HCT116 (cell line): ENCODE measurements at regions not wholly inside any gene's neighbourhood (a gene's known extent, or its start where the extent isn't known, plus 50 kb on each side); places are given as distances from the start of the nearest gene placed in this dataset.
A peak's percentile ranks its signal among the peaks of the same experiment; 100 is the strongest.

Experiments used
- ATAC-seq: fragments of 200-7000 bp; cut with Tn5 transposase; 2 replicates; pipeline ENCODE4 v1.9.1; 2020; ENCODE audit warnings: mild to moderate bottlenecking, moderate library complexity
- BruUV-seq: library from RNA; stranded (reverse); fragments of 400-500 nt; replicated peaks from 2 replicates; lab custom pipeline; 2021; lab: Mats Ljungman, UMichigan
- CTCF ChIA-PET: fragments of 300-600 bp; sonication (Branson Sonifier 250); formaldehyde crosslinking; loops from one replicate; lab custom pipeline; 2021; ENCODE audit warnings: antibody characterized with exemption; lab: Charles Lee
- POLR2A ChIA-PET: fragments of 300-600, 350-600 bp; sonication (Branson Sonifier 250); formaldehyde crosslinking; loops from one replicate; lab custom pipeline; 2021; ENCODE audit warnings: antibody characterized with exemption; lab: Charles Lee
- RAD21 ChIA-PET, 2 experiments: fragments of 300-600 bp; sonication (Branson Sonifier 250); formaldehyde crosslinking; loops; one replicate each; lab custom pipeline; 2023; ENCODE audit warnings: low total read pairs in 2 of 2; ENCODE audit not compliant: uncharacterized antibody in 2 of 2, unreplicated experiment in 2 of 2, low non-redundant PET in 1 of 2; lab: Charles Lee
- DNase-seq: peaks from one replicate; pipeline ENCODE4 v3.0.0-alpha.2; 2010; ENCODE audit warnings: low read depth, low spot score
- H2AFZ ChIP-seq: fragments of 200-600 bp; shearing (Covaris generic), sonication (generic); 2 replicates; pipeline ENCODE4 v1.6.1; 2017; ENCODE audit warnings: low read depth, mixed run types, mixed read lengths, antibody characterized with exemption, low read length; ENCODE audit not compliant: poor library complexity, severe bottlenecking
- H3K27ac ChIP-seq: 2 replicates; pipeline ENCODE4 v1.5.1; 2012; ENCODE audit warnings: low read depth, low read length
- H3K27me3 ChIP-seq: fragments of 200-600 bp; sonication (generic); 2 replicates; pipeline ENCODE4 v1.6.1; 2016; ENCODE audit warnings: mixed run types, low read length, mixed read lengths; ENCODE audit not compliant: insufficient read depth
- H3K36me3 ChIP-seq, 2 experiments: fragments of 200-500 bp in 1 of 2; fragments of 200-600 bp in 1 of 2; sonication (Bioruptor generic) in 1 of 2; sonication (generic) in 1 of 2; 2 replicates each; pipeline versions ENCODE4 v1.5.1 to v1.6.1; 2014 to 2016; ENCODE audit warnings: low read length in 2 of 2, inconsistent platforms in 1 of 2, mixed read lengths in 1 of 2, mixed run types in 1 of 2; ENCODE audit not compliant: insufficient read depth in 2 of 2, control insufficient read depth in 1 of 2
- H3K4me1 ChIP-seq, 2 experiments: fragments of 200-600 bp in 1 of 2; sonication (generic) in 1 of 2; 2 replicates each; pipeline versions ENCODE4 v1.5.1 to v1.6.1; 2012 to 2017; ENCODE audit warnings: low read length in 2 of 2, inconsistent platforms in 1 of 2, mild to moderate bottlenecking in 1 of 2, mixed read lengths in 1 of 2, mixed run types in 1 of 2, moderate library complexity in 1 of 2; ENCODE audit not compliant: insufficient read depth in 2 of 2, control insufficient read depth in 1 of 2
- H3K4me2 ChIP-seq: fragments of 200-600 bp; sonication (generic); 2 replicates; pipeline ENCODE4 v1.6.1; 2017; ENCODE audit warnings: mixed run types, low read length, mixed read lengths
- H3K4me3 ChIP-seq, 2 experiments: fragments of 200-600 bp in 1 of 2; sonication (generic) in 1 of 2; replicated peaks in 1 of 2; 2 replicates each; pipeline ENCODE4 v1.5.1; 2011 to 2016; ENCODE audit warnings: low read length in 2 of 2, control low read depth in 1 of 2, low read depth in 1 of 2, mild to moderate bottlenecking in 1 of 2, mixed read lengths in 1 of 2, mixed run types in 1 of 2
- H3K79me2 ChIP-seq: fragments of 200-600 bp; sonication (generic); 2 replicates; pipeline ENCODE4 v1.6.1; 2017; ENCODE audit warnings: mild to moderate bottlenecking, mixed run types, low read length, moderate library complexity, mixed read lengths; ENCODE audit not compliant: insufficient read depth
- H3K9ac ChIP-seq: fragments of 200-600 bp; sonication (generic); 2 replicates; pipeline ENCODE4 v1.6.1; 2016; ENCODE audit warnings: low read length, mixed read lengths
- H3K9me2 ChIP-seq: fragments of 200-600 bp; sonication (generic), shearing (Covaris generic); 2 replicates; pipeline ENCODE4 v1.6.1; 2017; ENCODE audit warnings: mixed run types, mild to moderate bottlenecking, moderate library complexity; ENCODE audit not compliant: insufficient read depth
- H3K9me3 ChIP-seq, 2 experiments: fragments of 200-500 bp in 1 of 2; fragments of 200-600 bp in 1 of 2; sonication (Bioruptor generic) in 1 of 2; sonication (generic) in 1 of 2; 2 replicates each; pipeline ENCODE4 v1.6.1; 2014 to 2017; ENCODE audit warnings: low read length in 2 of 2, mixed read lengths in 2 of 2, inconsistent platforms in 1 of 2, low read depth in 1 of 2, mild to moderate bottlenecking in 1 of 2, mixed run types in 1 of 2, moderate library complexity in 1 of 2; ENCODE audit not compliant: control insufficient read depth in 1 of 2, insufficient read depth in 1 of 2
- H4K20me1 ChIP-seq: fragments of 200-600 bp; sonication (generic), shearing (Covaris generic); 2 replicates; pipeline ENCODE4 v1.6.1; 2017; ENCODE audit warnings: mixed run types, mild to moderate bottlenecking, moderate library complexity; ENCODE audit not compliant: insufficient read depth
- CBX3 ChIP-seq: IDR thresholded peaks from 2 replicates; pipeline ENCODE4 v1.6.1; 2012; ENCODE audit warnings: low read depth
- CEBPB ChIP-seq: IDR thresholded peaks from 2 replicates; pipeline ENCODE4 v1.6.1; 2012; ENCODE audit warnings: low read depth
- ELF1 ChIP-seq: IDR thresholded peaks from 2 replicates; pipeline ENCODE4 v1.6.1; 2012; ENCODE audit warnings: low read depth, borderline replicate concordance
- JUND ChIP-seq: IDR thresholded peaks from 2 replicates; pipeline ENCODE4 v1.6.1; 2012
- POLR2A ChIP-seq: IDR thresholded peaks from 2 replicates; pipeline ENCODE4 v1.7.0; 2011; ENCODE audit warnings: borderline replicate concordance; ENCODE audit not compliant: insufficient read depth, insufficient read length; ENCODE audit errors: extremely low read depth
- RAD21 ChIP-seq: IDR thresholded peaks from 2 replicates; pipeline ENCODE4 v1.6.1; 2012; ENCODE audit warnings: low read depth, mild to moderate bottlenecking
- YY1 ChIP-seq: IDR thresholded peaks from 2 replicates; pipeline ENCODE4 v1.6.1; 2011; ENCODE audit warnings: low read length, low read depth, moderate library complexity, mild to moderate bottlenecking; ENCODE audit not compliant: insufficient replicate concordance; ENCODE audit errors: extremely low read depth
- ZFX ChIP-seq: fragments of 450-650 bp; IDR thresholded peaks from 2 replicates; pipeline ENCODE4 v1.6.1; 2017
- intact Hi-C: fragments of 100-400 bp; cut with micrococcal nuclease; formaldehyde crosslinking; loops from 2 replicates; pipeline ENCODE4 v1.10.0; 2022
- TF ChIP-seq, protein P1 (sequence below), 3 experiments: fragments of 200-600 bp in 1 of 3; sonication (generic) in 1 of 3; IDR thresholded peaks in 2 of 3; conservative IDR thresholded peaks in 1 of 3; 2 replicates each; pipeline ENCODE4 v1.5.1; 2012 to 2017; ENCODE audit warnings: low read depth in 2 of 3, low read length in 2 of 3, antibody characterized with exemption in 1 of 3, borderline replicate concordance in 1 of 3, control low read depth in 1 of 3, mild to moderate bottlenecking in 1 of 3, mixed read lengths in 1 of 3, mixed run types in 1 of 3, moderate library complexity in 1 of 3; ENCODE audit not compliant: insufficient read depth in 1 of 3
- TF ChIP-seq, protein P2 (sequence below): IDR thresholded peaks from 2 replicates; pipeline ENCODE4 v1.6.1; 2012
- TF ChIP-seq, protein P3 (sequence below): IDR thresholded peaks from 2 replicates; pipeline ENCODE4 v1.6.1; 2011; ENCODE audit warnings: mild to moderate bottlenecking, low read length, moderate library complexity; ENCODE audit not compliant: insufficient replicate concordance; ENCODE audit errors: extremely low read depth

GRCh38 chr11:8839957-8840945, 70.7 kb upstream of the AKIP1 start:
- no peak overlapping the region for H3K4me2 ChIP-seq
- no peak overlapping the region for H3K4me3 ChIP-seq
- DNase-seq (no peak), ATAC-seq (peak; percentile 65; the same call in 1 of the 2 replicates)
- BruUV-seq: no TSS peak
- H3K9me2 ChIP-seq: no peaks in the 10 kb centered on the region
- H3K36me3 ChIP-seq: no peaks in the 10 kb centered on the region
- H3K9ac ChIP-seq: no peak overlapping the region
- TF ChIP-seq, protein P1, sequence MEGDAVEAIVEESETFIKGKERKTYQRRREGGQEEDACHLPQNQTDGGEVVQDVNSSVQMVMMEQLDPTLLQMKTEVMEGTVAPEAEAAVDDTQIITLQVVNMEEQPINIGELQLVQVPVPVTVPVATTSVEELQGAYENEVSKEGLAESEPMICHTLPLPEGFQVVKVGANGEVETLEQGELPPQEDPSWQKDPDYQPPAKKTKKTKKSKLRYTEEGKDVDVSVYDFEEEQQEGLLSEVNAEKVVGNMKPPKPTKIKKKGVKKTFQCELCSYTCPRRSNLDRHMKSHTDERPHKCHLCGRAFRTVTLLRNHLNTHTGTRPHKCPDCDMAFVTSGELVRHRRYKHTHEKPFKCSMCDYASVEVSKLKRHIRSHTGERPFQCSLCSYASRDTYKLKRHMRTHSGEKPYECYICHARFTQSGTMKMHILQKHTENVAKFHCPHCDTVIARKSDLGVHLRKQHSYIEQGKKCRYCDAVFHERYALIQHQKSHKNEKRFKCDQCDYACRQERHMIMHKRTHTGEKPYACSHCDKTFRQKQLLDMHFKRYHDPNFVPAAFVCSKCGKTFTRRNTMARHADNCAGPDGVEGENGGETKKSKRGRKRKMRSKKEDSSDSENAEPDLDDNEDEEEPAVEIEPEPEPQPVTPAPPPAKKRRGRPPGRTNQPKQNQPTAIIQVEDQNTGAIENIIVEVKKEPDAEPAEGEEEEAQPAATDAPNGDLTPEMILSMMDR (IDR thresholded peaks at IDR 0.05 in 2 of 3, conservative IDR thresholded peaks at IDR 0.05 in 1 of 3; ENCODE audit: borderline replicate concordance in 1 of 3, insufficient read depth in 1 of 3, low read depth in 2 of 3, low read length in 2 of 3): no peak
- TF ChIP-seq CEBPB (no peak), ELF1 (no peak), CBX3 (no peak), YY1 (no peak), RAD21 (no peak), ZFX (no peak), POLR2A (no peak), JUND (no peak)
- TF ChIP-seq, protein P2, sequence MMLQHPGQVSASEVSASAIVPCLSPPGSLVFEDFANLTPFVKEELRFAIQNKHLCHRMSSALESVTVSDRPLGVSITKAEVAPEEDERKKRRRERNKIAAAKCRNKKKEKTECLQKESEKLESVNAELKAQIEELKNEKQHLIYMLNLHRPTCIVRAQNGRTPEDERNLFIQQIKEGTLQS: no peak
- TF ChIP-seq, protein P3, sequence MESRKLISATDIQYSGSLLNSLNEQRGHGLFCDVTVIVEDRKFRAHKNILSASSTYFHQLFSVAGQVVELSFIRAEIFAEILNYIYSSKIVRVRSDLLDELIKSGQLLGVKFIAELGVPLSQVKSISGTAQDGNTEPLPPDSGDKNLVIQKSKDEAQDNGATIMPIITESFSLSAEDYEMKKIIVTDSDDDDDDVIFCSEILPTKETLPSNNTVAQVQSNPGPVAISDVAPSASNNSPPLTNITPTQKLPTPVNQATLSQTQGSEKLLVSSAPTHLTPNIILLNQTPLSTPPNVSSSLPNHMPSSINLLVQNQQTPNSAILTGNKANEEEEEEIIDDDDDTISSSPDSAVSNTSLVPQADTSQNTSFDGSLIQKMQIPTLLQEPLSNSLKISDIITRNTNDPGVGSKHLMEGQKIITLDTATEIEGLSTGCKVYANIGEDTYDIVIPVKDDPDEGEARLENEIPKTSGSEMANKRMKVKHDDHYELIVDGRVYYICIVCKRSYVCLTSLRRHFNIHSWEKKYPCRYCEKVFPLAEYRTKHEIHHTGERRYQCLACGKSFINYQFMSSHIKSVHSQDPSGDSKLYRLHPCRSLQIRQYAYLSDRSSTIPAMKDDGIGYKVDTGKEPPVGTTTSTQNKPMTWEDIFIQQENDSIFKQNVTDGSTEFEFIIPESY: no peak
- TF ChIP-seq, all 23 proteins: peak for 0
- Histone ChIP-seq H3K27ac (no peak overlapping the region), H3K27me3 (no peaks in the 10 kb centered on the region), H3K4me1 (peaks cover 10 to 15% of the 10 kb centered on the region in 2 experiments; a peak in 2 of 4 replicates), H2AFZ (no peak overlapping the region), H3K79me2 (no peaks in the 10 kb centered on the region), H4K20me1 (no peaks in the 10 kb centered on the region), H3K9me3 (no peaks in the 10 kb centered on the region)
- CTCF ChIA-PET: no interaction called here
- intact Hi-C loops: no loop called here
- RAD21 ChIA-PET: no interaction called here
- POLR2A ChIA-PET: no interaction called here
